Neural cell (in vitro differentiated cells): ENCODE measurements at regions not wholly inside any gene's neighbourhood (a gene's known extent, or its start where the extent isn't known, plus 50 kb on each side); places are given as distances from the start of the nearest gene placed in this dataset.

Source experiments
- CTCF ChIP-seq: fragments of 450-650 bp; IDR thresholded peaks from 2 replicates; pipeline ENCODE4 v1.5.1; 2014; ENCODE audit warnings: antibody characterized with exemption, mild to moderate bottlenecking, moderate library complexity; ENCODE audit not compliant: poor library complexity, severe bottlenecking
- EP300 ChIP-seq: fragments of 450-650 bp; conservative IDR thresholded peaks from 2 replicates; pipeline ENCODE4 v1.6.1; 2014; ENCODE audit warnings: antibody characterized with exemption, mild to moderate bottlenecking, moderate library complexity; ENCODE audit not compliant: poor library complexity, severe bottlenecking
- EZH2 ChIP-seq: fragments of 200-600, 300-800 bp; shearing (Covaris generic), sonication (generic); IDR thresholded peaks from 2 replicates; pipeline ENCODE4 v1.6.1; 2014; ENCODE audit warnings: antibody characterized with exemption, low read length, borderline replicate concordance, mild to moderate bottlenecking; ENCODE audit not compliant: insufficient read depth, poor library complexity, severe bottlenecking
- MXI1 ChIP-seq: fragments of 450-650 bp; conservative IDR thresholded peaks from 2 replicates; pipeline ENCODE4 v1.6.1; 2014; ENCODE audit warnings: antibody characterized with exemption, mild to moderate bottlenecking; ENCODE audit not compliant: poor library complexity, severe bottlenecking
- POLR2AphosphoS5 ChIP-seq: IDR thresholded peaks from 2 replicates; pipeline ENCODE4 v1.6.1; 2012
- RAD21 ChIP-seq: fragments of 450-650 bp; conservative IDR thresholded peaks from 2 replicates; pipeline ENCODE4 v1.6.1; 2014; ENCODE audit warnings: antibody characterized with exemption, mild to moderate bottlenecking, moderate library complexity
- REST ChIP-seq: IDR thresholded peaks from 2 replicates; pipeline ENCODE4 v1.6.1; 2012; ENCODE audit warnings: borderline replicate concordance
- TAF1 ChIP-seq: IDR thresholded peaks from 2 replicates; pipeline ENCODE4 v1.6.1; 2012; ENCODE audit warnings: low read depth

- TF ChIP-seq CTCF (no peak), RAD21 (no peak), EZH2 (no peak), TAF1 (no peak), MXI1 (no peak), POLR2AphosphoS5 (no peak), EP300 (no peak), REST (no peak)
Observed at GRCh38 chr13:44272692-44273091, 100.9 kb upstream of the SERP2 start.
